ENCODE measurements at regions not wholly inside any gene's neighbourhood (a gene's known extent, or its start where the extent isn't known, plus 50 kb on each side); places are given as distances from the start of the nearest gene placed in this dataset.

DNA sequence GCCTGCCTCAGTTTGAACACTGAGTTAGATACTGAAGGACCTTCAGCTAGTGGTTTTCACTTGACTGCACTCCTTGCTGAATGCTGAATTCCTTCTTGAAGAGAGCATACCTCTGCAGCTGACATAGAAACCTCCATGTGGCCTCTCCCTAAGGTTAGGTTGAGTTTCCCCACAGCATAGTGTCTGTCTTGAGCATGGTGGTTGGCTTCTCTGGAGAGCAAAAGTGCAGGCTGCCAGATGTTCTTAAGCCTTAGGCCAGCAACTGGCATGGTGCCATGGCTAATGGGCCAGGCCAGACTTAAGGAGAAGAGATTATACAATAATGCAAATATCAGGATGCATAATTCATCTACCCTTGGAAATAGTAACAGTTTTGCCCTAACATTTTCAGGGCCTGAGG lies 545.6 kb upstream of the ZNF385D start:
- H2AFZ ChIP-seq (ENCODE audit: low read length) = no peak overlapping the region
- DNase-seq (ENCODE audit: insufficient read length, low spot score, missing footprints) = no peak
- no peaks in the 10 kb centered on the region for H4K20me1 ChIP-seq (ENCODE audit: insufficient read depth, low read length)
- no peaks in the 10 kb centered on the region for H3K4me1 ChIP-seq (ENCODE audit: insufficient read depth, low read length)
- no peak overlapping the region for H3K4me2 ChIP-seq (ENCODE audit: insufficient read depth, low read length)
- H3K79me2 ChIP-seq (ENCODE audit: insufficient read depth, low read length) = no peaks in the 10 kb centered on the region
- TF ChIP-seq, protein P1, sequence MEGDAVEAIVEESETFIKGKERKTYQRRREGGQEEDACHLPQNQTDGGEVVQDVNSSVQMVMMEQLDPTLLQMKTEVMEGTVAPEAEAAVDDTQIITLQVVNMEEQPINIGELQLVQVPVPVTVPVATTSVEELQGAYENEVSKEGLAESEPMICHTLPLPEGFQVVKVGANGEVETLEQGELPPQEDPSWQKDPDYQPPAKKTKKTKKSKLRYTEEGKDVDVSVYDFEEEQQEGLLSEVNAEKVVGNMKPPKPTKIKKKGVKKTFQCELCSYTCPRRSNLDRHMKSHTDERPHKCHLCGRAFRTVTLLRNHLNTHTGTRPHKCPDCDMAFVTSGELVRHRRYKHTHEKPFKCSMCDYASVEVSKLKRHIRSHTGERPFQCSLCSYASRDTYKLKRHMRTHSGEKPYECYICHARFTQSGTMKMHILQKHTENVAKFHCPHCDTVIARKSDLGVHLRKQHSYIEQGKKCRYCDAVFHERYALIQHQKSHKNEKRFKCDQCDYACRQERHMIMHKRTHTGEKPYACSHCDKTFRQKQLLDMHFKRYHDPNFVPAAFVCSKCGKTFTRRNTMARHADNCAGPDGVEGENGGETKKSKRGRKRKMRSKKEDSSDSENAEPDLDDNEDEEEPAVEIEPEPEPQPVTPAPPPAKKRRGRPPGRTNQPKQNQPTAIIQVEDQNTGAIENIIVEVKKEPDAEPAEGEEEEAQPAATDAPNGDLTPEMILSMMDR (IDR thresholded peaks at IDR 0.05; ENCODE audit: extremely low read depth, low read depth, low read length) = no peak
- H3K36me3 ChIP-seq (ENCODE audit: insufficient read depth, low read length) = no peaks in the 10 kb centered on the region
- no peak overlapping the region for H3K27ac ChIP-seq (ENCODE audit: low read depth, low read length)
- H3K9me3 ChIP-seq (ENCODE audit: low read depth, low read length) = no peaks in the 10 kb centered on the region
- no peak overlapping the region for H3K4me3 ChIP-seq (ENCODE audit: insufficient read depth, low read length)
- no peaks in the 10 kb centered on the region for H3K27me3 ChIP-seq (ENCODE audit: insufficient read depth, low read length)

DNA sequence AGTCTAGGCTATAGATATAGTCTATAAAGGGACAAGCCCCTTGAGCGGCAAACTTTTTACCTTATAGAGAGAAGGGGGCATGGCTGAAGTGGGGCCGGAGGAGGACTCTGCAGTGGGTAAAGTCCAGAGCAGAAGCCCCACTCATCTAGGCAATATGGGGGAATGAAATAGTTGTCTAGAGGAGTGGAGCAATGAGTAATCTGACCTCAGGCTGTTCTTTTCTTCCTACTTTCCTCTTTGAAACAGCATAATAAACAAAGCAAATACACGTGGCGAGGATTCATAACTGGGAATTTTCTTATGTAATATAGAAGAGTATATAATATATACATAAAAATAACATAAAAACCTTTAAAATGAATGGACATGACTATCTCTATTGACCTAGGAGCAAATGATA lies 546.4 kb upstream of the ZNF385D start:
- DNase-seq (ENCODE audit: insufficient read length, low spot score, missing footprints) = no peak
- Histone ChIP-seq H3K4me3 (ENCODE audit: insufficient read depth, low read length) (no peak overlapping the region), H4K20me1 (ENCODE audit: insufficient read depth, low read length) (no peaks in the 10 kb centered on the region), H2AFZ (ENCODE audit: low read length) (no peak overlapping the region), H3K4me2 (ENCODE audit: insufficient read depth, low read length) (no peak overlapping the region), H3K27ac (ENCODE audit: low read depth, low read length) (no peak overlapping the region), H3K4me1 (ENCODE audit: insufficient read depth, low read length) (no peaks in the 10 kb centered on the region), H3K79me2 (ENCODE audit: insufficient read depth, low read length) (no peaks in the 10 kb centered on the region), H3K9me3 (ENCODE audit: low read depth, low read length) (no peaks in the 10 kb centered on the region), H3K27me3 (ENCODE audit: insufficient read depth, low read length) (no peaks in the 10 kb centered on the region), H3K36me3 (ENCODE audit: insufficient read depth, low read length) (no peaks in the 10 kb centered on the region)
- TF ChIP-seq, protein P1 (IDR thresholded peaks at IDR 0.05; ENCODE audit: extremely low read depth, low read depth, low read length) = no peak

DNA sequence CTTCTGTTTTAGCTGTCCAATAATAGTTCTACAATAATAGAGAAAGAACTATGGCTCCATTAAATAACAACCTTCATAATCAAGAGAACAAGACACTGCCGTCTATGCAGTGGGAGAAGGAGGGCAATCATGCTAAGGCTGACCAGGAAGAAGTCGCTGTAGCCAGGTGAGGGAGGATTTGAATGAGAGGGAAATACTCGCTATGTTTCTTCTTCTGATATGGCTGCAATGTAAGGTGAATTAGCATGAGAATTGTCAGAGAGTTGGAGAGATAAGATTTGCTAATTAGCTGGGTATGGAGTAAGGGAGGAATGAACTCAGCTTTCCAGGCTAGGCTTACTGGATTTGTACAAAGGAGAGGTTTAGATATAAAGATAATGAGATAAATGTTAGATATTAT lies 555.4 kb upstream of the ZNF385D start:
- no peak overlapping the region for H2AFZ ChIP-seq (ENCODE audit: low read length)
- H3K27ac ChIP-seq (ENCODE audit: low read depth, low read length) = no peak overlapping the region
- no peaks in the 10 kb centered on the region for H3K36me3 ChIP-seq (ENCODE audit: insufficient read depth, low read length)
- no peaks in the 10 kb centered on the region for H3K27me3 ChIP-seq (ENCODE audit: insufficient read depth, low read length)
- TF ChIP-seq, protein P1 (IDR thresholded peaks at IDR 0.05; ENCODE audit: extremely low read depth, low read depth, low read length) = no peak
- no peaks in the 10 kb centered on the region for H4K20me1 ChIP-seq (ENCODE audit: insufficient read depth, low read length)
- DNase-seq (ENCODE audit: insufficient read length, low spot score, missing footprints) = no peak
- no peaks in the 10 kb centered on the region for H3K9me3 ChIP-seq (ENCODE audit: low read depth, low read length)
- no peaks in the 10 kb centered on the region for H3K79me2 ChIP-seq (ENCODE audit: insufficient read depth, low read length)
- no peaks in the 10 kb centered on the region for H3K4me1 ChIP-seq (ENCODE audit: insufficient read depth, low read length)
- no peak overlapping the region for H3K4me3 ChIP-seq (ENCODE audit: insufficient read depth, low read length)
- H3K4me2 ChIP-seq (ENCODE audit: insufficient read depth, low read length) = no peak overlapping the region

DNA sequence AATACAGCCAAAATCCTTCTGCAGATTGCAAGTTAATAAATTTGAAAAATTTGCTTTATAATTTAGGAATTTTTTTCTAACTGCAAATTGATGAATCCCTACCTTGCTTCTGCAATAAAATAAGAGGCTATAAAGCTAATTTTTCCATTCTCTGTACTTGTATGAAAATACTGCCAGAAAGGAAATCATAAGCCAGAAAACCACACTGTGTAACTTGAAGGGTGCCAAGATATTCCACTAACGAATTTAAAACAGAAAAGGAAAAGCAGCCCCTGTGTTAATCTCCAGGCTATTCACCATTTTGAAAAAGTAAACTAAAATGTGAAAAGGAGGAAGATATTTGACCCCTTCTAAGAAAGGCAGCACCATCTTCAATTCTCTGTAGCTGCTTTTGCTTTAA lies 557.9 kb upstream of the ZNF385D start:
- Histone ChIP-seq H3K79me2 (ENCODE audit: insufficient read depth, low read length) (no peaks in the 10 kb centered on the region), H2AFZ (ENCODE audit: low read length) (no peak overlapping the region), H3K4me2 (ENCODE audit: insufficient read depth, low read length) (no peak overlapping the region), H3K4me3 (ENCODE audit: insufficient read depth, low read length) (no peak overlapping the region), H3K36me3 (ENCODE audit: insufficient read depth, low read length) (no peaks in the 10 kb centered on the region), H3K27me3 (ENCODE audit: insufficient read depth, low read length) (no peaks in the 10 kb centered on the region), H3K9me3 (ENCODE audit: low read depth, low read length) (no peaks in the 10 kb centered on the region), H4K20me1 (ENCODE audit: insufficient read depth, low read length) (no peaks in the 10 kb centered on the region), H3K27ac (ENCODE audit: low read depth, low read length) (no peak overlapping the region), H3K4me1 (ENCODE audit: insufficient read depth, low read length) (no peaks in the 10 kb centered on the region)
- TF ChIP-seq, protein P1 (IDR thresholded peaks at IDR 0.05; ENCODE audit: extremely low read depth, low read depth, low read length) = no peak
- no peak for DNase-seq (ENCODE audit: insufficient read length, low spot score, missing footprints)
